H1 (cell line): ENCODE measurements at regions not wholly inside any gene's neighbourhood (a gene's known extent, or its start where the extent isn't known, plus 50 kb on each side); places are given as distances from the start of the nearest gene placed in this dataset.

ENCODE experiments used
- JUN ChIP-seq: IDR thresholded peaks from 2 replicates; pipeline ENCODE4 v1.6.1; 2011; ENCODE audit warnings: low read depth, mild to moderate bottlenecking, improper control_type of control experiment, low read length
- TEAD4 ChIP-seq: IDR thresholded peaks from 2 replicates; pipeline ENCODE4 v1.6.1; 2012; ENCODE audit warnings: low read depth, low read length, inconsistent platforms, mixed read lengths

DNA sequence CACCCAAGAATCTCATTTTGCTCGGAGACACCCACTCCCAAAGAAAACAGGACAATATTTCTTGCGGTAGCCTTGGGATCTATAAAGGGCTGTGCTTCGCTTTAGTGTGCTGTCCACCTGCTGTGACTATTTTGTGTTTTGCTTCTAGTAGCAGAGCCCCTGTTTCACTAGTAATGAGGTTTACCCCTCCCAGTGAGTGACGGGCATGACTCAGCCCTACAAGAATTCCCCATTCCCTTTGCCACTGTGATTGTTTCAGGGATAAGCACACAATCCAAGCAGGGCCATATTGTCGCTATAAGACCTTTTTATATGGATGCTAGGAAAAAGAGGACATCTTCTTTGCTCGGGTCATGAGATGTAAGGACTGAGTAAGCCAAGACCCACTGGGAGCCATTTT lies 62.5 kb upstream of the FOXB1 start (continued):
- TF ChIP-seq JUN: peak; percentile 60; the same call in 1 of the 2 replicates
- 0 out of 2 replicates have a peak, but pooled peaks have one; percentile 40 for TF ChIP-seq TEAD4
